ENCODE measurements at regions not wholly inside any gene's neighbourhood (a gene's known extent, or its start where the extent isn't known, plus 50 kb on each side); places are given as distances from the start of the nearest gene placed in this dataset.
"Not testable (repeated sequence)": the region's sequence is repeated elsewhere in the genome, so short reads cannot be mapped to it uniquely, and the experiment has no call there.

- DNase-seq (ENCODE audit: low spot score) (no peak), ATAC-seq (no peak)
These were observed 82.2 kb upstream of the SEC11C start for GRCh38 chr18:59057493-59057795.

- ATAC-seq (no peak), DNase-seq (ENCODE audit: low spot score) (no peak)
These were observed 81.7 kb upstream of the SEC11C start for GRCh38 chr18:59057969-59058368.

GRCh38 chr18:59059140-59059539 is 80.5 kb upstream of the SEC11C start:
- ATAC-seq, result no peak
- DNase-seq (ENCODE audit: low spot score), result no peak

DNA sequence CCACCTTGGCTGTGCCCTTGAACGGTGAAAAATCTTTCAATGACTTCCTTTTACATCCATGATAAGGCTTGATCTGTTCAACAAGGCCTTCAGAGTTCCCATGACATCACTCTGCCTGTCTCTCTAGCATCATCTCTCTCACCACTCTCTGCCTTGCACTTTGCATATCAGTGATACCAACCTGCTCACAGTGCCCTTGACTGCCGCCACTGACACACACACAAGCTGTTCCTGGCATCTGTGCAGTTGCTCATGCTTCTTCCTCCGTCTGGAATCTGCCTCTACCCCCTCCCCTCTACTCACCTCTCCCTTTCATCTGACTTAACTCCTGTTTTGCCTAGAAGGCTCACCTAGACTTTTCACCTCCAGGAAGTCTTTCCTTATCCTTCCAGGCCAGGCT is 79.1 kb upstream of the SEC11C start:
- ATAC-seq (no peak), DNase-seq (ENCODE audit: low spot score) (no peak)

- DNase-seq (ENCODE audit: low spot score) (no peak), ATAC-seq (no peak)
These were observed 77.6 kb upstream of the SEC11C start for GRCh38 chr18:59061914-59062642.

GRCh38 chr18:59062643-59063006 is 77.1 kb upstream of the SEC11C start:
- DNase-seq (ENCODE audit: low spot score), result no peak
- no peak for ATAC-seq

DNA sequence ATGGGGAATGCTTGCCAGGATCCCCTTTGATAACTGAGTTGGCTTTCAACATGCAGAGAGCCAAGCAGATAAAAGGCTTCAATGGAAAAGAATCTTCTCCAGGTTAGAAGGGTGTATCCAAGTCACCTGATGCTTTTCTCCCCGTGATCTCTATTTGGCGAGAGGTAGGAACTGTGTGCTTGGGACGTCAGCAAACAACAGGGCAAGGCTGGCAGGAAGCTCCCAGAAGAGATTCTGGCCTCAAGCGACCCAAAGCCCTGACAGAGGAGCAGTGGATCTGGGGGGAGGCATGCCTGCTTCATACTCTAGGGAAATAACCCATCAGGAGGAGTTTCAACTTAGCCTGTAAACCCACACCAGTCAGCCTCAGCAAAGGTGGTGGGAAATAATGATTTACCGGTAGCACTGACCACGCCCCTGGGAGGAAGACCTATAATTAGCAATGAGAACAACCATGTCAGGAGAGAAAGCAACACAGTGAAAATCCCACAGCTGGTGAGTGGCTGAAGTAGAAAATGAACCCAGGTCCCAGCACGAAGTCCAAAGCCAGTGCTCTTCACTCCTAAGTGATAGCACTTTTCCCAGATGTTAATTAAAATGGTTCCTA is 76.3 kb upstream of the SEC11C start:
- ATAC-seq (no peak), DNase-seq (ENCODE audit: low spot score) (no peak)

DNA sequence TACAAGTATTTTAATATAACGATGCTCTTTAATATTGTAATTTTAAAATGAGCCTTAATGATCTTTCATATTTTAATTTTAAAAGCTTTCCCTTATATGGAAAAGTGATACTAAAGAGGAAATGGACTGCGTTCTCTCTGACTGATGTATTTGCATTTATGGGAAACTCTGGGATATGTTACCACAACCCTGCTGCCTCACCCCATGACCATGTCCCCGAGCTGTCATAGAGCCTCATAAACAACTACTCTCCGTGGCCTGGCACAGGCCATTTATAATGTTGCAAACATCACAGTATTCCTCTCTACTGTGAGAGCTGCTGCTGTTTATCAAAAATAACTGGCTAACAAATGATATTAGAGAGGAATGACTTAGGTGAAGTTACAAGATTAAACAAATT is 75.8 kb upstream of the SEC11C start:
- ATAC-seq (no peak), DNase-seq (ENCODE audit: low spot score) (no peak)

GRCh38 chr18:59065684-59066083 is 74.0 kb upstream of the SEC11C start:
- DNase-seq (ENCODE audit: low spot score) (no peak), ATAC-seq (no peak)

GRCh38 chr18:59067873-59068272 is 71.8 kb upstream of the SEC11C start:
- peak; percentile 53 for ATAC-seq
- no peak for DNase-seq (ENCODE audit: low spot score)

- ATAC-seq, result no peak
These were observed 71.2 kb upstream of the SEC11C start for GRCh38 chr18:59068276-59069071.

GRCh38 chr18:59070181-59070912 is 69.3 kb upstream of the SEC11C start:
- peak; percentile 97 for ATAC-seq
- DNase-seq (ENCODE audit: low spot score), result peak; percentile 75

More at GRCh38 chr18:59068276-59069071, 71.2 kb upstream of the SEC11C start:
- DNase-seq (ENCODE audit: low spot score), result no peak

- DNase-seq (ENCODE audit: low spot score), result no peak
- ATAC-seq, result no peak
These were observed 66.8 kb upstream of the SEC11C start for GRCh38 chr18:59072727-59073421.

- DNase-seq (ENCODE audit: low spot score) (no peak), ATAC-seq (peak; percentile 25)
These were observed 63.8 kb upstream of the SEC11C start for GRCh38 chr18:59075923-59076322.

DNA sequence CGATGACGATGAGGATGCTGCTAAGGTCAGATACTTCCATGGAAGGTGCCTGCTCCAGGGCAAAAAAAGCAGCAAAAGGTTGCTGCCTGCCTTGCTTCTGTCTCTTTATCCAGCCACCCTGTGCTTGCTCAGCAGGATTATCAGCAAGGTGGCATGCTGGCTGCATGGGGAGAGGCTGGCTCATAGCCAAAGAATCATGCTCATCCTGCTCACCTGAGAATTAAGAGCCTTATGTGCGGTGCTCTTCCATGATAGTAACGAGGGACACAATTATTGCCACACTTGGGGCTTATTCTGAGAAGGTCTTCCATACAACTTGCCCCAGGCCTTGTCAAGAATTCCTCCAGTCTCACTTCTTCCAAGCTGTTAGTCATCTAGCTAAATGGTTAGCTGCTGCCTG is 60.4 kb upstream of the SEC11C start:
- DNase-seq (ENCODE audit: low spot score), result no peak
- no peak for ATAC-seq

GRCh38 chr18:59079687-59080501 is 59.8 kb upstream of the SEC11C start:
- ATAC-seq, result not testable (repeated sequence)

DNA sequence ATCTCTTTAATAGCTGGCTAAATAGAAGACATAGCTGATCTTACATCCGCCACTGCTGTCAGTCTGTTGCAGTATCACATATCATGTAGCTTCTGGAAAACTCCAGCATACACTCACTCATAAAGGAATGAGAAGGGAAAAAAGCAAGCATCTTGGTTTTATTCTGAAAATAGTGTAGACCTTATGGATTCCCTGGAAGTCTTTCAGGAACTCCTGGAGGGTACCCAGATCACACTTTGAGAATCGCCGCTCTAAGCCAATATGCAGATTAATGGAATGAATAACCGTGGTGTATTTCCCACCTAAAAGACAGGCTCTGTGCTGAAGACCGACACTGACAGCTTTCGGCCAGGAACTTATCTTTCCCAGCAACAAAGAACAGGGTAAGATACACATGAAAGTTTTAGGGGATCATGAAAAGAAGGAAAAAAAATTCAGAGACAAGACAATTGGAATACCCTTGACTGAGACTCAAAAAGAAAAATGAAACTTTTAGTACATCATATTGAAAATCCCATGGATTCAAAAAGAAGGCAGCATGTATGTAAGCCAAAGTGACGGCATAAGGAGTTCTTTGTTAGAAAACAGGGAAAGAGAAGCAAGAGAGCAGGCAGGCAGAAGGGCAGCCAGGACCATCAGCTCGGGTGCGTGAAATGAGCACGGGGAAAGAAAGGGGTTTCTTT is 56.4 kb upstream of the SEC11C start:
- ATAC-seq, result no peak

More at GRCh38 chr18:59079687-59080501, 59.8 kb upstream of the SEC11C start:
- not testable (repeated sequence) for DNase-seq (ENCODE audit: low spot score)

DNA sequence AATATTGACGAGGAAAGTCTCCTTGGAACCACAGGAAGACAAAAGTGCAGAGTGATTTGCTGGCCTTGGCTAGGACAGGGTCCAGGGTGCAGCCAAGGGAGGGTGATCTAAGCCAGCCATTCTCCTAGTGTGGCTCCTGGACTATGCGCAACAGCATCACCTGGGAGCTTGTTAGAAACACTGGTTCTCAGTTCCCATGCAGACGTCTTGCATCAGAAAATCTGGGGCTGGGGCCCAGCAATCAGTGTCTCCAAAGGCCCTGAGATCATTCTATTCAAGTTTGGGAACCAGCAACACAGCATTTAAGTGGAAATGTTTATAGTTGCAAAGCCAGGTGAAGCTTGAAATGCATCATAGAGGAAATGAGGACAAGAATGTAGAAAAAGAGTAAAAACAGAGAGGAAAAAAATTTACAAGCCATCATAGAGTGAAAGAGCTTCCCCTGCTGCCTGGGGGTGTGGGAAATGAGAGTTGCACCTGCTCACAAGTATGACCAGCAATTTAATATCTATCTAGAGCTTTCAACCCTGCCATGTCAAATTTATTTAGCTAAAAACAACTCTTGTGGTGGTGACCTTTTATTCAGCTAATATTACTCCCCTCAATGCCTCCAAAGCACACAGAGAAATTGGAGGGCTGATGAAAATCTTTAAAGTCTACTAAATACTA is 54.4 kb upstream of the SEC11C start:
- no peak for DNase-seq (ENCODE audit: low spot score)
- no peak for ATAC-seq

More for the DNA sequence above, 56.4 kb upstream of the SEC11C start:
- DNase-seq (ENCODE audit: low spot score), result no peak

- DNase-seq (ENCODE audit: low spot score) (no peak), ATAC-seq (no peak)
These were observed 53.9 kb upstream of the SEC11C start for GRCh38 chr18:59085797-59086196.

Data from left lobe of liver (tissue), 2 donors.